ENCODE measurements at regions not wholly inside any gene's neighbourhood (a gene's known extent, or its start where the extent isn't known, plus 50 kb on each side); places are given as distances from the start of the nearest gene placed in this dataset.

- no peak overlapping the region for H3K27ac ChIP-seq (ENCODE audit: low read depth, low read length)
- H3K4me3 Mint-ChIP-seq: no peak overlapping the region
- no peaks in the 10 kb centered on the region for H3K9me3 ChIP-seq (ENCODE audit: control insufficient read depth, low read length)
- H3K27ac Mint-ChIP-seq: no peak overlapping the region
- no peaks in the 10 kb centered on the region for H3K9me3 Mint-ChIP-seq
- H3K27me3 Mint-ChIP-seq (ENCODE audit: insufficient read depth): peaks cover 1% of the 10 kb centered on the region
- 91 to 96% methylated on average over 2 of the region's 2 CpGs for WGBS, 2 experiments (ENCODE audit: insufficient coverage in 1 of 2, insufficient read length in 1 of 2)
- no peak for TF ChIP-seq CTCF (conservative IDR thresholded peaks at IDR 0.05)
- no peak overlapping the region for H3K4me3 ChIP-seq (ENCODE audit: low read length)
- H3K9ac ChIP-seq (ENCODE audit: extremely low read depth, low read length, poor library complexity, severe bottlenecking): no peak overlapping the region
- no peaks in the 10 kb centered on the region for H3K36me3 ChIP-seq (ENCODE audit: control insufficient read depth, insufficient read depth, low read length)
- peaks cover 4% of the 10 kb centered on the region for H3K4me1 Mint-ChIP-seq
- DNase-seq: no peak
- no peaks in the 10 kb centered on the region for H3K27me3 ChIP-seq (ENCODE audit: control insufficient read depth, insufficient read depth, low read length, poor library complexity, severe bottlenecking)
- H3K36me3 Mint-ChIP-seq (ENCODE audit: low read depth): no peaks in the 10 kb centered on the region
- no peaks in the 10 kb centered on the region for H3K4me1 ChIP-seq (ENCODE audit: control insufficient read depth, insufficient read depth, low read length)
Observed at GRCh38 chr18:2480536-2480935, 90.8 kb downstream of the METTL4 start.

GRCh38 chr18:2482706-2483475, 88.4 kb downstream of the METTL4 start:
- H3K9ac ChIP-seq (ENCODE audit: extremely low read depth, low read length, poor library complexity, severe bottlenecking): no peak overlapping the region
- H3K36me3 Mint-ChIP-seq (ENCODE audit: low read depth): no peaks in the 10 kb centered on the region
- no peaks in the 10 kb centered on the region for H3K9me3 Mint-ChIP-seq
- H3K27ac Mint-ChIP-seq: no peak overlapping the region
- H3K4me3 Mint-ChIP-seq: no peak overlapping the region
- H3K9me3 ChIP-seq (ENCODE audit: control insufficient read depth, low read length): no peaks in the 10 kb centered on the region
- 89 to 100% methylated on average over 1 of the region's 2 CpGs for WGBS, 2 experiments (ENCODE audit: insufficient coverage in 1 of 2, insufficient read length in 1 of 2)
- no peak for DNase-seq
- TF ChIP-seq CTCF (conservative IDR thresholded peaks at IDR 0.05): no peak
- H3K36me3 ChIP-seq (ENCODE audit: control insufficient read depth, insufficient read depth, low read length): no peaks in the 10 kb centered on the region
- H3K27ac ChIP-seq (ENCODE audit: low read depth, low read length): no peak overlapping the region
- H3K4me1 Mint-ChIP-seq: peaks cover 4% of the 10 kb centered on the region
- peaks cover 2% of the 10 kb centered on the region for H3K4me1 ChIP-seq (ENCODE audit: control insufficient read depth, insufficient read depth, low read length)
- H3K27me3 ChIP-seq (ENCODE audit: control insufficient read depth, insufficient read depth, low read length, poor library complexity, severe bottlenecking): no peaks in the 10 kb centered on the region
- no peak overlapping the region for H3K4me3 ChIP-seq (ENCODE audit: low read length)
- H3K27me3 Mint-ChIP-seq (ENCODE audit: insufficient read depth): peaks cover 1% of the 10 kb centered on the region

GRCh38 chr18:2485983-2486382, 85.3 kb downstream of the METTL4 start:
- Histone ChIP-seq H3K4me1 (ENCODE audit: control insufficient read depth, insufficient read depth, low read length) (peaks cover 2% of the 10 kb centered on the region), H3K27me3 (ENCODE audit: control insufficient read depth, insufficient read depth, low read length, poor library complexity, severe bottlenecking) (no peaks in the 10 kb centered on the region), H3K36me3 (ENCODE audit: control insufficient read depth, insufficient read depth, low read length) (no peaks in the 10 kb centered on the region), H3K27ac (ENCODE audit: low read depth, low read length) (no peak overlapping the region), H3K4me3 (ENCODE audit: low read length) (no peak overlapping the region), H3K9ac (ENCODE audit: extremely low read depth, low read length, poor library complexity, severe bottlenecking) (no peak overlapping the region), H3K9me3 (ENCODE audit: control insufficient read depth, low read length) (peaks cover 3% of the 10 kb centered on the region)
- 100% methylated on average over 1 of the region's 1 CpG; no CpG with 5 or more reads in 1 of the 2 experiments for WGBS, 2 experiments (ENCODE audit: insufficient coverage in 1 of 2, insufficient read length in 1 of 2)
- no peak for TF ChIP-seq CTCF (conservative IDR thresholded peaks at IDR 0.05)
- Mint-ChIP-seq H3K4me3 (no peak overlapping the region), H3K27ac (no peak overlapping the region), H3K9me3 (no peaks in the 10 kb centered on the region), H3K4me1 (no peaks in the 10 kb centered on the region), H3K27me3 (ENCODE audit: insufficient read depth) (no peaks in the 10 kb centered on the region), H3K36me3 (ENCODE audit: low read depth) (no peaks in the 10 kb centered on the region)
- DNase-seq: no peak
